Smooth muscle cell (in vitro differentiated cells): ENCODE measurements at regions not wholly inside any gene's neighbourhood (a gene's known extent, or its start where the extent isn't known, plus 50 kb on each side); places are given as distances from the start of the nearest gene placed in this dataset.

Experiments
- DNase-seq: peaks from one replicate; lab custom pipeline; 2025; ENCODE audit not compliant: unreplicated experiment; lab: John Stamatoyannopoulos, UW
- H2AFZ ChIP-seq: fragments of 200-600 bp; sonication (generic); 2 replicates; pipeline ENCODE4 v1.6.0; 2016; ENCODE audit warnings: antibody characterized with exemption, low read depth, mild to moderate bottlenecking
- H3F3A ChIP-seq: fragments of 200-600 bp; sonication (generic); 2 replicates; pipeline ENCODE4 v1.6.0; 2017; ENCODE audit warnings: antibody characterized with exemption, low read depth
- H3K27ac ChIP-seq: fragments of 200-600 bp; sonication (generic); 2 replicates; pipeline ENCODE4 v1.5.1; 2016; ENCODE audit warnings: low read depth, mild to moderate bottlenecking
- H3K27me3 ChIP-seq: fragments of 200-600 bp; sonication (generic); 2 replicates; pipeline ENCODE4 v1.6.1; 2016; ENCODE audit warnings: low read depth, mild to moderate bottlenecking
- H3K36me3 ChIP-seq: fragments of 200-600 bp; sonication (generic); 2 replicates; pipeline ENCODE4 v1.5.1; 2016; ENCODE audit warnings: low read depth
- H3K4me1 ChIP-seq: fragments of 200-600 bp; sonication (generic); 2 replicates; pipeline ENCODE4 v1.5.1; 2016; ENCODE audit warnings: low read depth
- H3K4me2 ChIP-seq: fragments of 200-600 bp; sonication (generic); 2 replicates; pipeline ENCODE4 v1.6.0; 2016; ENCODE audit warnings: mild to moderate bottlenecking
- H3K4me3 ChIP-seq: fragments of 200-600 bp; sonication (generic); 2 replicates; pipeline ENCODE4 v1.5.1; 2016; ENCODE audit warnings: mild to moderate bottlenecking
- H3K79me2 ChIP-seq: fragments of 200-600 bp; sonication (generic); 2 replicates; pipeline ENCODE4 v1.6.0; 2016; ENCODE audit warnings: low read depth, mild to moderate bottlenecking
- H3K9ac ChIP-seq: fragments of 200-600 bp; sonication (generic); 2 replicates; pipeline ENCODE4 v1.6.0; 2016; ENCODE audit warnings: low read depth
- H3K9me3 ChIP-seq: fragments of 200-600 bp; sonication (generic); replicated peaks from 2 replicates; pipeline ENCODE4 v1.5.1; 2016; ENCODE audit warnings: low read depth
- H4K20me1 ChIP-seq: fragments of 200-600 bp; sonication (generic); 2 replicates; pipeline ENCODE4 v1.6.0; 2016; ENCODE audit warnings: low read depth
- WGBS: methylation state at CpG from one replicate; pipeline ENCODE4 v1.1.7; 2016; ENCODE audit warnings: low lambda C conversion rate; 5-methylcytosine and 5-hydroxymethylcytosine counted together
- TF ChIP-seq, protein P1 (sequence below): fragments of 200-600 bp; sonication (generic); IDR thresholded peaks from 2 replicates; pipeline ENCODE4 v1.5.1; 2017; ENCODE audit warnings: borderline replicate concordance, mild to moderate bottlenecking, antibody characterized with exemption; ENCODE audit not compliant: insufficient read depth, poor library complexity, severe bottlenecking

DNA sequence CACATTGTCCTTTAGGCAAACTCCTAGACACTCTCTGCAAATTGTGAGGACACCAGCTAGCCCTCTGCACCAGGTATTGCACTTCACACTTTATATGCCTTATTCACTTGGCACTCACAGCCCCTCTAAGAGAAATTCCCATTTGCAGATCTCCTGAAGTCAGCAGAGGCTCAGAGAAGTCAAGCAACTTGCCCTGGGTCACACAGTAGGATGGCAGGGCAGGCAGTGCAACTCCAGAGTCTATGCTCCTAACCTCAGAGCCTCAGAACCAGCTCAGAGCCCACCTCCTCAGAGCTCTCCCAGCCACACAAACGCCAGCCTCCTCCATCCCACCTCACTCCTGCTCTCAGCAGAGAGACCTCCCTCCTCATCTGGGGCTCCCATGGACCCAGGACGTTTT, 52.4 kb upstream of the BLCAP start:
- DNase-seq = no peak
- Histone ChIP-seq H3K36me3 (no peaks in the 10 kb centered on the region), H3K79me2 (no peaks in the 10 kb centered on the region), H2AFZ (no peak overlapping the region), H4K20me1 (no peaks in the 10 kb centered on the region), H3K27ac (no peak overlapping the region), H3K4me1 (no peaks in the 10 kb centered on the region), H3K9me3 (no peaks in the 10 kb centered on the region), H3K4me3 (no peak overlapping the region), H3K9ac (no peak overlapping the region), H3K4me2 (no peak overlapping the region), H3F3A (no peaks in the 10 kb centered on the region), H3K27me3 (peaks cover 17% of the 10 kb centered on the region)
- TF ChIP-seq, protein P1, sequence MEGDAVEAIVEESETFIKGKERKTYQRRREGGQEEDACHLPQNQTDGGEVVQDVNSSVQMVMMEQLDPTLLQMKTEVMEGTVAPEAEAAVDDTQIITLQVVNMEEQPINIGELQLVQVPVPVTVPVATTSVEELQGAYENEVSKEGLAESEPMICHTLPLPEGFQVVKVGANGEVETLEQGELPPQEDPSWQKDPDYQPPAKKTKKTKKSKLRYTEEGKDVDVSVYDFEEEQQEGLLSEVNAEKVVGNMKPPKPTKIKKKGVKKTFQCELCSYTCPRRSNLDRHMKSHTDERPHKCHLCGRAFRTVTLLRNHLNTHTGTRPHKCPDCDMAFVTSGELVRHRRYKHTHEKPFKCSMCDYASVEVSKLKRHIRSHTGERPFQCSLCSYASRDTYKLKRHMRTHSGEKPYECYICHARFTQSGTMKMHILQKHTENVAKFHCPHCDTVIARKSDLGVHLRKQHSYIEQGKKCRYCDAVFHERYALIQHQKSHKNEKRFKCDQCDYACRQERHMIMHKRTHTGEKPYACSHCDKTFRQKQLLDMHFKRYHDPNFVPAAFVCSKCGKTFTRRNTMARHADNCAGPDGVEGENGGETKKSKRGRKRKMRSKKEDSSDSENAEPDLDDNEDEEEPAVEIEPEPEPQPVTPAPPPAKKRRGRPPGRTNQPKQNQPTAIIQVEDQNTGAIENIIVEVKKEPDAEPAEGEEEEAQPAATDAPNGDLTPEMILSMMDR = no peak
- WGBS = 15% methylated on average over 2 of the region's 2 CpGs

DNA sequence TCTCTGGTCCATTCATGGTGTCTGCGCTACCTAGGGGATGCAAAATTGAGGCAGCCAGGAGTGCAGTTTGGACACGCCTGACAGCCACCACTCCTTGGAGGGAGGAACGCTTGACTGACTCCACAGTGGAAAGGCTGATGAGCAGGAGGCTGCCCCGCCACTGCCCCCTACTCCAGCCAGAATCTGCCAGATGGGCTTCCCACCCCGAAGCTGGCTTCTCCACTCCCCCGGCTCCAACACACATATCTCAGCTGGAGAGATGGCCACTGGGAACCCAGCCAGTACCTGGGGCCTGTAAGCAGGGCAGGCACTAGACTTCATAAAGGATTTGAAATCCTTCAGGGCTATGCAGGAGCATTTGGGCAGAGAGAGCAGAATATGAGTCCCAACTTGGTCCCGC, 51.4 kb upstream of the BLCAP start:
- no peaks in the 10 kb centered on the region for H3F3A ChIP-seq
- no peak overlapping the region for H3K27ac ChIP-seq
- H3K4me3 ChIP-seq = no peak overlapping the region
- no peaks in the 10 kb centered on the region for H3K9me3 ChIP-seq
- H3K9ac ChIP-seq = no peak overlapping the region
- no peaks in the 10 kb centered on the region for H3K36me3 ChIP-seq
- H3K4me1 ChIP-seq = no peaks in the 10 kb centered on the region
- H2AFZ ChIP-seq = no peak overlapping the region
- H3K27me3 ChIP-seq = peaks cover 17% of the 10 kb centered on the region
- TF ChIP-seq, protein P1 = no peak
- H3K79me2 ChIP-seq = no peaks in the 10 kb centered on the region
- H3K4me2 ChIP-seq = no peak overlapping the region
- no peak for DNase-seq
- no peaks in the 10 kb centered on the region for H4K20me1 ChIP-seq
- 94% methylated on average over 7 of the region's 7 CpGs for WGBS

DNA sequence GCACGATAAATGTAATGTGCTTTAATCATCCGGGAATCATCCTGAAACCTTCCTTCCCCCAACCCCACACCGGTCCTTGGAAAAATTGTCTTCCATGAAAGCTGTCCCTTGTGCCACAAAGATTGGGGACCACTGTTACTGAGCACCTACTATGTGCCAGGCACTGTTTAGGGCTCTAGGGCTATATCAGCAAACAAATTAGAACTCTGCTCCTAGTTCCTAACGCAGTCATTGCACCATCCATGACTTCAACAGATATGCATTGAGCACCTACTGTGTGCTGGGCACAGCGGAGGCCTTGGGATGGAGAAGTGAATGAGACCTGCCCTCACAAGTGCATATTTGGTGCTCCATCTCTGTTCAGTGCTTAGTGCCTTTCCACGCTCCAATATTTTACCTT, 50.3 kb upstream of the BLCAP start:
- H3K27me3 ChIP-seq = peaks cover 17% of the 10 kb centered on the region
- H3K4me1 ChIP-seq = no peaks in the 10 kb centered on the region
- H4K20me1 ChIP-seq = no peaks in the 10 kb centered on the region
- H2AFZ ChIP-seq = no peak overlapping the region
- H3K4me2 ChIP-seq = no peak overlapping the region
- no peaks in the 10 kb centered on the region for H3F3A ChIP-seq
- 75% methylated on average over 6 of the region's 6 CpGs for WGBS
- TF ChIP-seq, protein P1 = no peak
- no peaks in the 10 kb centered on the region for H3K79me2 ChIP-seq
- DNase-seq = no peak
- no peak overlapping the region for H3K4me3 ChIP-seq
- no peaks in the 10 kb centered on the region for H3K9me3 ChIP-seq
- H3K36me3 ChIP-seq = no peaks in the 10 kb centered on the region
- no peak overlapping the region for H3K9ac ChIP-seq
- no peak overlapping the region for H3K27ac ChIP-seq
